GM11168 (cell line): ENCODE measurements at regions not wholly inside any gene's neighbourhood (a gene's known extent, or its start where the extent isn't known, plus 50 kb on each side); places are given as distances from the start of the nearest gene placed in this dataset.
"Not testable (repeated sequence)": the region's sequence is repeated elsewhere in the genome, so short reads cannot be mapped to it uniquely, and the experiment has no call there.

Experiments
- in situ Hi-C: fragments of 300-500 bp; cut with MboI; formaldehyde crosslinking; loops from one replicate; pipeline ENCODE4 v1.12.0; 2022; ENCODE audit warnings: low sequenced_read_pairs; ENCODE audit not compliant: unreplicated experiment

DNA sequence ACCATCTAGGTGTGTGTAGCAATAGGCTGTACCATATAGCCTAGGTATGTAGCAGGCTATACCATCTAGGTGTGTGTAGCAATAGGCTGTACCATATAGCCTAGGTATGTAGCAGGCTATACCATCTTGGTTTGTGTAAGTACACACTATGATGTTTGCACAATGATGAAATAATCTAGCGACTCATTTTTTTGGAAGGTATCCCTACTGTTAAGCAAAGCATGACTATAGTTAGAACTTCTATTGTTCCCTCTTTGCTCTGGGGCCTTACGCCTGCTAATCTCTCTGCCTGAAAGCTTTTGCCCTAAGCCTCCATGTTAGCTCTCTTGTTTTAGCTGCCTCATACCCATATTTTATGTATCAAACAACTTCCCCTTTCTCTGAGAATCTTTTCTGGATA is 563.3 kb downstream of the PIK3C3 start:
- in situ Hi-C loops = not testable (repeated sequence)

DNA sequence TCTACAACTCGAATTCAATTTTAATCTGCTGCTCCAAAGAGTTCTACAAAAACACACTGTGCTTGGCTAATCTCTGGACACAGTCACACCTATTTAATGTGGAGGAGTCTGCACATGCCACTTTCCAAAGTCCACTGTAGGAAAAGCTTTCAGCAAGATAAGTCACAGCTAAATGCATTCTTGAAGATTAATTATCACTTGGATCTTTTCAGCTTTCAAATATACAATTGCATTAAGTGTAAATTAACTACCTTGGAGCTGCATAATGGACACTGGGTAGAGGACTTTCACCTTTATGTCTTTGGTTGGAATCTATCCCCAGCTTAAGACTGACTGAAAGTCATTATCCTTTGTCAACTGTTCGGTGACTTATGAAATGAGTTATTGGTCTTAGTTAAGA is 565.1 kb downstream of the PIK3C3 start:
- in situ Hi-C loops = no loop called here

DNA sequence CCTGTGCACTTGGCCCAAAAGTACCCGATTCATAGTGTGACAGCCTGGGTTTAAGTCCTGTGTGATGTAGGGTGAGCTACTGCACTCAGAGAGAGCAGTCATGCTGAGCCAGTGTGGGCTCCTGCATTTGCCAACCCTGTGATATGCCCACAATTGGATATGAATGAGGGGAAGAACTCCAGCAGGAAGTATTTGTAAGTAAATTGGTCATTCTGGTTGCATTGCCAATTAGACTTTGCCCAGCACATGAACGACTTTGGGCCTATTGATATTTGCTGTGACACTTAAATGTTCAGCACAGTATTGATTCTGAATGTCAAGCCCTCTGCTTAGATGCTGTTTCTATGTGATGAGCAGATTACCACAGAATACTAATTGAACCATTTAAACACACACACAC is 570.9 kb downstream of the PIK3C3 start:
- in situ Hi-C loops = no loop called here

GRCh38 chr18:42527766-42528165 is 572.7 kb downstream of the PIK3C3 start:
- in situ Hi-C loops = no loop called here

GRCh38 chr18:42530276-42530675 is 575.2 kb downstream of the PIK3C3 start:
- in situ Hi-C loops = no loop called here

- in situ Hi-C loops = no loop called here
Observed at GRCh38 chr18:42532119-42532518, 577.1 kb downstream of the PIK3C3 start.

DNA sequence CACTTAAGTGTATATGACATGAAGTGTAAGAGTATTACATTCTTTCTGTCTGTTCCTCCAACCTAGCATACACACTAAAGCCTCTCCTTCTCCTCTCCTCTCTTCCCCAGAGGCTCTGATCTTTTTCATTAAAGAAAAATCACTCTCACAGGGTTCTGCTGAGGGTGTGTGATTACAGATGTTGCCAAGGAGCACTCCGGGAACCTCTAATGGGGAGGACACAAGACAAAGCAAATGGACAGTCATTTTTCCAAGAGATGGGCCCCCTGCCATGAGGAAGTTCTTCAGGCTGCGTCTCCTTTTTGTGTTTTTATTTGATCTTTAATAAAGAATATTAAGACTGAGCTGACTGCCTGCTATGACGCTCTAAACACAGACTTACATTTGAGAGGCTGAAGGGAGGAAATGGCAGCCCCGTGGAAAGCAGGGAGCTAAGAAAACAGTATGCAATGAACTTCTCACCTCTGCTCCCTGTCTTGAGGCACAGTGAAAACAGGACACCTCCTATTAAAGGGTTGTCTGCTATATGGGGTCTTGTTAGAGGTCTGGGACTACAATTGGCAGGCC is 578.1 kb downstream of the PIK3C3 start:
- in situ Hi-C loops = no loop called here

DNA sequence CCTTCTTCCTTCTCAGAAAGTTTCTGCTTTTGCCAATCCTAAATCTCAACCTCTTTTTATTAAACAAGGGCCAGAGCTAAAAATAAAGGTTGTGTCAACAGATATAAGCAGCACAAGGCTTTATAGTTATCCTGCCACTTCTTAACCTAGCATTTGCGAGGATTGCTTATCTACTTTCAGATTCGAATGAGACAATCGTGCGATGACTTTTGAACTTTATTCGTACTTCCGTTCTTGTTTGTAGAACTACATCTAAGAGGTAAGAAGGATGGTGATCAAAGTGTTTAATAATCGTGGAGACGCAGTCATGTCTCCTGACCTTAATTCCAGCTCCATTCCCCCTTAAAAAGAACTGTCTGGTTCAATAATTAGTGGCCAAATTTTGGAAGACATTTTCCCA is 578.6 kb downstream of the PIK3C3 start:
- in situ Hi-C loops = no loop called here

GRCh38 chr18:42534313-42534712 is 579.3 kb downstream of the PIK3C3 start:
- in situ Hi-C loops = no loop called here

- in situ Hi-C loops = no loop called here
Observed at GRCh38 chr18:42536442-42536841, 579.0 kb downstream of the RIT2 start.

DNA sequence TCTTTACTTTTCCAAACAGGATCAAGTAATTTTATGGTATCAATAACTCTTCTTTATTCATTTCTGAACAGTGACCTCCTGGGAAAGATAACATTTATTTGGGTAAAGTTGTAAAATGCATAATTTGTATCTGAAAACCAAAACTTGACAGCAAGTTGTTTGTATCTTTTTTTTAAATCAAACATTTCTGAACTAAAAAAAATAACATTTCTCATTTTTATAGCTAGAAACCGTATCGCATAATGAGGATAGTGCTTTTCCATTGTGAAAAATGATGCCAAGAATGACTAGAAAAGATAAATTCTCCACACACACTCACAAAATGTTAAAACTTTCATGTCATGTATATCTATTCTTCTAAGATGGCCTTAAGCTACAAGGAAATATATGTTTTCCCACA is 578.2 kb downstream of the RIT2 start:
- in situ Hi-C loops = no loop called here

DNA sequence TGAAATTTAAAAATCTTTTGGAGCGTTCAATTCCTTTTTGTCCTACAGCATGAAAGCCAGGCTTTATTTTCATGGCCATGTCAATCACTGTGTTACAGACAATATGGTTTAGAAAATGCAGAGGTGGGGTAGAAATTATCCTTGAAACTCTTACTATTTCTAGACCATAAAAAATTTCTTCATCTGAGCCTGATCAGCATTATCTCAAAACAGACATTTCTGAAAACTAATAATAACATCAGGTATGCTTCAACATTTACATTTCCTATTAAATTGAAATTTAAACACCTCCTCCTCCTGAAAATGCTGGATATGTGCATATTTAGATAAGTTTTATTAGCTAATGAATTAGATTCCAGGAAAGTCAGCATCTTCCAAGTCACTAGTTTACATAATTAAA is 570.6 kb downstream of the RIT2 start:
- in situ Hi-C loops = no loop called here

GRCh38 chr18:42545825-42546224 is 569.7 kb downstream of the RIT2 start:
- in situ Hi-C loops = no loop called here

DNA sequence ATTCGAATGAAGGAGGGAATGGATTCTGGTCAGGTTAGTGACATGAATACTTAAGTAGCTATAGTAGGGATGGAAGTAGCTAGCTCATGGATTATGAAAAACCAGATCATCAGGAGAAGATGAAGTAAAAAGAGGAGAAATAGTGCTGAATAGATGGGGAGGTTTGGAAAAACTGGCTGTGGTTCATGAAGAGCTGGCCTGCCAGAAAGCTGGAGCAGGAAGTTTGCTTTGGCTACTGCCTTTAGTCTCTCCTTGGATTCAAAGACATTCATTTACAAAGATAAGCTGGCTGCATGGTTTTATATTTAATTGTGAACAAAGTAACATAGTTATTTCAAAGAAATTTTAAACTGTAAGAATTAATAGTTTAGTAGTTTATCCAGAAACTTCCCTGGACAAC is 567.0 kb downstream of the RIT2 start:
- in situ Hi-C loops = no loop called here

DNA sequence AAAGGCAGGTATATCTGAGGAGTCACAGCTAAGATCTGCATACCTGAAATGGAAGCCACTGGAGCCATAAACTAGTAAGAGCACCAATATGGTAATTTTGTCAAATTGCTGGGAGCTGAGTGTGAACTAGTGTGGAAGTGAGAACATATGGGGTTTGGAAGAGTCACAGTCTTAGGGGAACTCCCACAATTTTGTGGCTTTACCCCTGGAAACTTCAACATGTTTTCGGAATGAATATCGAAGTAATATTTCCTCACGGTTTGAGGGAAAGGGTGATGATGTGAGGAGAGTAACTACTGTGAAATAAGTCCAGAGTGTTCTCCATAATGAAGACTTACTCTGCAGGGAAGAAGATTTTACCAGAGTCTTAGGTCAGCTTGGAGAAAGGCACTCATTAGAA is 565.9 kb downstream of the RIT2 start:
- in situ Hi-C loops = no loop called here

DNA sequence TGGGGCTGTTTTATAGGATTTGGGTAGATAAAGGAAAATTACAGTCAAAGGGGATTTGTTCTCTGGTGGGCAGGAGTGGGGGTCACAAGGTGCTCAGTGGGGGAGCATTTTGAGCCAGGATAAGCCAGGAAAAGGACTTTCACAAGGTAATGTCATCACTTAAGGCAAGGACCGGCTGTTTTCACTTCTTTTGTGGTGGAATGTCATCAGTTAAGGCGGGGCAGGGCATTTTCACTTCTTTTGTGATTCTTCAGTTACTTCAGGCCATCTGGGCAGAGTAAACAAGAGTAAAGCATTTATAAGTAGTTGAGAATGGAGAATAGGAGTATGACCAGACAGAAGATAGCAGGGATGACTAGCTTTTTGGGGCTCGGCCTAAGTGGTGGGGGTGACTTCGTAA is 562.9 kb downstream of the RIT2 start:
- in situ Hi-C loops = not testable (repeated sequence)

DNA sequence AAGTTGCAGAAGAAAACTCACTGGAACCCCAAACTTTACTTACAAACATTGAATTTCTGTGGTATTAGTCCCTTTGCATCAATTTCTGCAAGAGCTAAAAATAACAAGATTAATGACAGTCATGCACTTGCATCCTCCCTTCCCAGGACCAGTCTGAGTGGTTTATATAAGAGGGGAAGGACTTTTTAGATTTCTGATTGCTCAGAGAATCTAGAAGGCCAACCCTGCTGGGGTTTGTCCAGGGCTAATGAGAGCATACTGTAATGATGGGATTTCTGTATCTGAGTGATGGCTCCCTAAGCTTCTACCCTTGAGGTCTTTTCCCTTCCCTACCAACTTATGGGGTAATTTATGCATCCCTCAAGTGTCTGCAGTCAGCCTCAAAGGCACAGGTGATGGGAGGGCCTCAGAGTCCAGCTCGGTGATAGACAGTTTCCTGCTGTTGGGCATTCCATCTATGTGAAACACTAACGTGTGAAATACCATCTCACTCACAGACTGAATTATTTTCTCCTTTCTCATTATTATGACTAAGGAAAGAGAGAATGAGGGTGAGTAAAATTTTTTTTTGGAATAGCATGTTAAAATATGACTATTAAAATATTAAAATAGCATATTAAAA is 556.3 kb downstream of the RIT2 start:
- in situ Hi-C loops = no loop called here

DNA sequence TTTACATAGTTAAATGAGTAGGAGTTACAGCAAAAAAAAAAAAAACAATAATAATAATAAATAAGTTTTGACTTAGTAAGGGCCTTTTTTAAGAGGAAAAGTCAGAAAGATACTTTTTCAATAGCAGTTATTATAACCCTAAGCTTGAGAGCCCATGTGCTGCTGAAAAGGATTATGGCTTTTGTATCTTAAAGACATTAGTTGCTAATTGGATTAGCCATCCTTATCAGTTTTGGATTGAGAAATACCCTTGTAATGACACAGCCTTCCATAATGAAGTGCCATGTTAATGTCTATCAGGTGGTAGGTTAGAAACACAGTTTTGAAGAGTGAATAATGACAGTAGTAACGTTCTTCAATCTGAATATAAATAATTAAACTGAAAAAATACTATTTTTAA is 554.0 kb downstream of the RIT2 start:
- in situ Hi-C loops = no loop called here

DNA sequence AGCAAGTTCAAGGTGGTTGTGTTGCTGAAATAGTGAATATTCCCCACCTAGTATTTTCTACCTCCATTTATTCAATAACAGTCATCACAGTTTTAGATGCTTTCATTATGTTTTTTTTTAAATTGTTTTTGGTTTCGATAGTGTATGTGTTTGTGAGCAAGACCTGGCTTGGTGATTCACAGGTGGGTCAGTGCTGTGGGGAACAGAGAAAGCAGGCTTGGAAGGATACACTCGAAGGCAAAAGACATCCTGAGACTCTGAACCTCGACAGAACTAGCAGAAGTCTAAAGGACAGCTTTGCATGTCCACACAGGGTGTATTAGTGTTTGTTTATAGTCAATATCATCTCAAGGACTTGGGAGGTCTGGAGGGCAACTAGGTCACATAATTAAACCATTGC is 551.5 kb downstream of the RIT2 start:
- in situ Hi-C loops = no loop called here

GRCh38 chr18:42564761-42565160 is 550.7 kb downstream of the RIT2 start:
- in situ Hi-C loops = no loop called here

GRCh38 chr18:42568773-42569172 is 546.7 kb downstream of the RIT2 start:
- in situ Hi-C loops = no loop called here

DNA sequence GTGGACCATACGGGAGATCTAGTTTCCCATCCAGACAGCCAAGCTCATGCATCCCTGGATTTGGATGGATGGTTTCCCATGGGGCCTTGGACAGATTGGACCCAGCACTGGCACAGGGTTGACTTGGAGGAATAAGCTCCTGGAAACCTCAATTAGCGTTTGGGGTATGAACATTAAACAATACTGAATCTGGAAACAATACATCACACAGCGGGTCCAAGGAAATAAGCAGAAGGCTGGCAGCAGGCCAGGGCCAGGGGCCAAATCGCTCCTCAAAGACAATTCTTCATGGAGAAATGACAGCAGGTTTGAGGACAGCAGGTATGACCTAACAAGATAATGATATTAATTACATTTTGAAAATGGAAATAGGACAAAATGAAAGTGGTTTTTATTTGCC is 540.6 kb downstream of the RIT2 start:
- in situ Hi-C loops = no loop called here

- in situ Hi-C loops = no loop called here
Observed at GRCh38 chr18:42576124-42576523, 539.4 kb downstream of the RIT2 start.
